HepG2 (cell line): ENCODE measurements at regions not wholly inside any gene's neighbourhood (a gene's known extent, or its start where the extent isn't known, plus 50 kb on each side); places are given as distances from the start of the nearest gene placed in this dataset.

Experiments used
- ATAC-seq: fragments of 200-7000 bp; cut with Tn5 transposase; 3 replicates; pipeline ENCODE4 v1.9.1; 2020; ENCODE audit warnings: mild to moderate bottlenecking, moderate library complexity
- BruUV-seq: library from RNA; stranded (reverse); fragments of 400-500 nt; replicated peaks from 2 replicates; lab custom pipeline; 2021; lab: Mats Ljungman, UMichigan
- CTCF ChIA-PET: fragments of 300-600 bp; formaldehyde crosslinking; extraction: SDS; loops from one replicate; lab custom pipeline; 2021; ENCODE audit warnings: low total read pairs, inconsistent platforms, low intra/inter-chr PET ratio; lab: Yijun Ruan, JAX
- POLR2A ChIA-PET: fragments of 350-600 bp; sonication (Branson Sonifier 250); formaldehyde crosslinking; loops from one replicate; lab custom pipeline; 2020; ENCODE audit warnings: antibody characterized with exemption, inconsistent platforms; lab: Yijun Ruan, JAX
- DNase-seq: peaks from one replicate; pipeline ENCODE4 v3.0.0-alpha.2; 2015; ENCODE audit warnings: low spot score
- FAIRE-seq: peaks from 3 replicates; lab custom pipeline; 2011; peaks lifted over from hg19 to GRCh38; lab: Jason Lieb, UNC
- H2AFZ ChIP-seq: one replicate; pipeline ENCODE4 v1.6.1; 2011; ENCODE audit warnings: low read length, inconsistent platforms
- H3K27ac ChIP-seq: fragments of 300-600 bp; 3 replicates; pipeline ENCODE4 v1.8.0; 2011; ENCODE audit warnings: mixed run types, mild to moderate bottlenecking, mixed read lengths, low read length, inconsistent platforms; ENCODE audit not compliant: insufficient read depth; ENCODE audit errors: extremely low read length
- H3K27me3 ChIP-seq, 2 experiments: fragments of 200-600 bp in 1 of 2; 2 replicates in 1 of 2; 3 replicates in 1 of 2; pipeline versions ENCODE4 v1.6.0 to v1.8.0; 2011; ENCODE audit warnings: low read length in 2 of 2, mild to moderate bottlenecking in 2 of 2, moderate library complexity in 2 of 2, inconsistent platforms in 1 of 2; ENCODE audit not compliant: insufficient read depth in 2 of 2, control insufficient read depth in 1 of 2
- H3K36me3 ChIP-seq, 2 experiments: fragments of 200-600 bp in 1 of 2; replicated peaks in 1 of 2; 2 replicates in 1 of 2; 3 replicates in 1 of 2; pipeline versions ENCODE4 v1.5.1 to v1.8.0; 2011; ENCODE audit warnings: low read length in 2 of 2, inconsistent platforms in 1 of 2; ENCODE audit not compliant: insufficient read depth in 2 of 2, control insufficient read depth in 1 of 2
- H3K4me1 ChIP-seq: 2 replicates; pipeline ENCODE4 v1.5.1; 2012; ENCODE audit warnings: low read length, inconsistent platforms; ENCODE audit not compliant: insufficient read depth
- H3K4me2 ChIP-seq: 2 replicates; pipeline ENCODE4 v1.6.0; 2011; ENCODE audit warnings: low read depth, low read length, inconsistent platforms
- H3K4me3 ChIP-seq, 3 experiments: fragments of 200-600 bp in 1 of 3; sonication (generic), shearing (Covaris generic) in 1 of 3; replicated peaks in 1 of 3; 2 replicates each; pipeline ENCODE4 v1.5.1; 2011 to 2016; ENCODE audit warnings: low read length in 3 of 3, inconsistent platforms in 2 of 3, low read depth in 2 of 3, mild to moderate bottlenecking in 2 of 3, control low read depth in 1 of 3, mixed read lengths in 1 of 3; ENCODE audit not compliant: insufficient read depth in 1 of 3
- H3K79me2 ChIP-seq: one replicate; pipeline ENCODE4 v1.6.1; 2011; ENCODE audit warnings: low read length, inconsistent platforms; ENCODE audit not compliant: insufficient read depth
- H3K9ac ChIP-seq: 2 replicates; pipeline ENCODE4 v1.6.0; 2011; ENCODE audit warnings: mild to moderate bottlenecking, low read depth, low read length, inconsistent platforms; ENCODE audit not compliant: insufficient read depth
- H3K9me3 ChIP-seq: 2 replicates; pipeline ENCODE4 v1.5.1; 2012; ENCODE audit warnings: mild to moderate bottlenecking, low read length
- H4K20me1 ChIP-seq: 2 replicates; pipeline ENCODE4 v1.6.0; 2011; ENCODE audit warnings: inconsistent platforms, mild to moderate bottlenecking, low read length, moderate library complexity; ENCODE audit not compliant: insufficient read depth
- ARID5B ChIP-seq: IDR thresholded peaks from 2 replicates; pipeline ENCODE4 v1.4.0; 2020; ENCODE audit warnings: mild to moderate bottlenecking, missing genetic modification reagents
- ATF5 ChIP-seq: sonication (generic); formaldehyde crosslinking; IDR thresholded peaks from 2 replicates; pipeline ENCODE4 v1.4.0; 2020; ENCODE audit warnings: mild to moderate bottlenecking, low read depth, missing genetic modification reagents
- BRCA1 ChIP-seq: sonication (generic); formaldehyde crosslinking; IDR thresholded peaks from 2 replicates; pipeline ENCODE4 v1.4.0; 2020; ENCODE audit warnings: missing genetic modification reagents
- HMGA1 ChIP-seq: sonication (generic); formaldehyde crosslinking; conservative IDR thresholded peaks from 2 replicates; pipeline ENCODE4 v1.4.0; 2020; ENCODE audit warnings: missing genetic modification reagents
- MAFF ChIP-seq: IDR thresholded peaks from 2 replicates; pipeline ENCODE4 v1.6.1; 2011; ENCODE audit warnings: low read depth, low read length, improper control_type of control experiment
- MXD3 ChIP-seq: IDR thresholded peaks from 2 replicates; pipeline ENCODE4 v1.6.1; 2016; ENCODE audit warnings: mild to moderate bottlenecking, missing biosample characterization, missing genetic modification reagents
- SRF ChIP-seq: IDR thresholded peaks from 2 replicates; pipeline ENCODE4 v1.6.1; 2011; ENCODE audit warnings: mild to moderate bottlenecking, low read depth, low read length, moderate library complexity
- SYNCRIP ChIP-seq: fragments of 200-400 bp; formaldehyde crosslinking; IDR thresholded peaks from 2 replicates; pipeline ENCODE4 v1.6.1; 2018; ENCODE audit warnings: mild to moderate bottlenecking, low read depth, low read length; ENCODE audit not compliant: insufficient read depth
- ZNF225 ChIP-seq: sonication (generic); formaldehyde crosslinking; IDR thresholded peaks from 2 replicates; pipeline ENCODE4 v1.4.0; 2020; ENCODE audit warnings: mild to moderate bottlenecking, missing genetic modification reagents
- ZNF503 ChIP-seq: sonication (generic); formaldehyde crosslinking; IDR thresholded peaks from 2 replicates; pipeline ENCODE4 v1.4.0; 2020; ENCODE audit warnings: missing genetic modification reagents
- ZNF557 ChIP-seq: sonication (generic); formaldehyde crosslinking; IDR thresholded peaks from 2 replicates; pipeline ENCODE4 v1.4.0; 2020; ENCODE audit warnings: missing genetic modification reagents
- ZNF619 ChIP-seq: sonication (generic); formaldehyde crosslinking; IDR thresholded peaks from 2 replicates; pipeline ENCODE4 v1.4.0; 2020; ENCODE audit warnings: mild to moderate bottlenecking, missing genetic modification reagents
- ZNF687 ChIP-seq: sonication (generic); formaldehyde crosslinking; IDR thresholded peaks from 2 replicates; pipeline ENCODE4 v1.5.1; 2020; ENCODE audit warnings: mild to moderate bottlenecking, missing genetic modification reagents, moderate library complexity
- ZSCAN12 ChIP-seq: sonication (generic); formaldehyde crosslinking; IDR thresholded peaks from 2 replicates; pipeline ENCODE4 v1.9.0; 2021; ENCODE audit warnings: mild to moderate bottlenecking, missing genetic modification reagents
- WGBS: methylation state at CpG from one replicate; pipeline ENCODE4 v1.1.6; 2017; ENCODE audit warnings: low lambda C conversion rate; 5-methylcytosine and 5-hydroxymethylcytosine counted together
- in situ Hi-C: cut with HindIII; loops from 2 replicates; pipeline ENCODE4 v1.10.0; 2017; ENCODE audit warnings: low pct_unique_long_range_greater_than_20kb; ENCODE audit not compliant: extremely low pct_ligation_motif_present
- intact Hi-C: fragments of 100-400 bp; cut with micrococcal nuclease; formaldehyde crosslinking; loops from one replicate; pipeline ENCODE4 v1.10.0; 2022; ENCODE audit not compliant: unreplicated experiment

GRCh38 chr1:192879406-192879805, 70.6 kb downstream of the RGS2 start (continued):
- TF ChIP-seq ZNF687 (CRISPR knock-in tag) (no peak), ZSCAN12 (CRISPR knock-in tag) (no peak), ZNF619 (CRISPR knock-in tag) (no peak), ATF5 (CRISPR knock-in tag) (no peak)

GRCh38 chr1:192880231-192880630, 71.4 kb downstream of the RGS2 start:
- CTCF ChIA-PET, result no interaction called here
- FAIRE-seq, result no peak
- TF ChIP-seq ZNF557 (no peak), ARID5B (no peak), HMGA1 (CRISPR knock-in tag) (no peak), SRF (no peak), BRCA1 (CRISPR knock-in tag) (no peak), MXD3 (no peak), ZNF225 (CRISPR knock-in tag) (no peak), ZNF503 (CRISPR knock-in tag) (no peak), MAFF (no peak), SYNCRIP (no peak)

More at GRCh38 chr1:192880231-192880630, 71.4 kb downstream of the RGS2 start:
- no peak for ATAC-seq
- H4K20me1 ChIP-seq, result no peaks in the 10 kb centered on the region
- H3K4me3 ChIP-seq, result no peak overlapping the region
- POLR2A ChIA-PET, result no interaction called here
- DNase-seq, result no peak
- H3K4me2 ChIP-seq, result no peak overlapping the region
- intact Hi-C loops (no loop called here), in situ Hi-C loops (no loop called here)
- no peaks in the 10 kb centered on the region for H3K36me3 ChIP-seq
- H3K27me3 ChIP-seq, result no peaks in the 10 kb centered on the region
- BruUV-seq, result no TSS peak
- H3K79me2 ChIP-seq, result no peaks in the 10 kb centered on the region
- H3K9me3 ChIP-seq, result no peaks in the 10 kb centered on the region
- no peak overlapping the region for H3K27ac ChIP-seq
- no peak overlapping the region for H2AFZ ChIP-seq
- no peaks in the 10 kb centered on the region for H3K4me1 ChIP-seq
- 3% methylated on average over 1 of the region's 1 CpG for WGBS
- no peak overlapping the region for H3K9ac ChIP-seq
